ENCODE measurements at regions not wholly inside any gene's neighbourhood (a gene's known extent, or its start where the extent isn't known, plus 50 kb on each side); places are given as distances from the start of the nearest gene placed in this dataset.

- TF ChIP-seq POLR2AphosphoS5 (IDR thresholded peaks at IDR 0.05) (no peak), CTCF (IDR thresholded peaks at IDR 0.05) (no peak), POLR2A (IDR thresholded peaks at IDR 0.05) (no peak), EP300 (IDR thresholded peaks at IDR 0.05) (no peak)
Observed at GRCh38 chr18:11279461-11279860, 130.1 kb upstream of the PIEZO2 start.
